ENCODE measurements at regions not wholly inside any gene's neighbourhood (a gene's known extent, or its start where the extent isn't known, plus 50 kb on each side); places are given as distances from the start of the nearest gene placed in this dataset.
"Not testable (repeated sequence)": the region's sequence is repeated elsewhere in the genome, so short reads cannot be mapped to it uniquely, and the experiment has no call there.

DNA sequence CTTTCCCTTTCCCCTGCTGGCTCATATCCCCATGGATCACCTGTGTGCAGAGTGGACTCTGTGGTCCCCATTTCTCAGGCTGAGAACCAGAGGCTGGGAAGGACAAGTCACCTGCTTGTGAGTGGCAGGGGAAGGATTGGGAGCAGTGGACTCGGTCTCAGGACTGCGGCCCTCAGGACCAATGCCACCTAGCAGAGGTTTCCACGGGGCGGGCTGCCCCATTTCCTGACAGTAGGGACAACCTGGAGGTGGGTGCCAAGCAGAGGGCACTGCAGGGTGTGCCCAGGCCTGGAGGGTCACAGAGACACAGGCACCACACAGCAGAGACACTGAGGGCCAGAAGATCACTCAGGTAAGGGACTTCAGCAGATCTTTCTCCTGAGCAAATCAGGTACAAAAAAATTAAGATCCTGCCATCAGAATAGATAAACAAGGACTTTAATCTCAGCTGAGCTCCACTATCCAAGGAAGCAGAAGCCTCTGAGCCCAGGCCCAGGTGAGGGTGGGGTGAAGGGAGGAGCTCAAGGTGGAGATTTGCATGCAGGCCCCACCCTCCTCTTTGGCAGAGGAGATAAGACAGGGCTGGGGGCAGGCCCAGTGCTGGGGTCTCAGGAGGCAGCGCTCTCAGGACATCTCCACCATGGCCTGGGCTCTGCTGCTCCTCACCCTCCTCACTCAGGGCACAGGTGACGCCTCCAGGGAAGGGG lies 113.8 kb downstream of the GGTLC2 start:
- not testable (repeated sequence) for TF ChIP-seq POLR2AphosphoS5 (IDR thresholded peaks at IDR 0.05; ENCODE audit: low read depth, low read length); ZSCAN20 (CRISPR knock-in tag; IDR thresholded peaks at IDR 0.05; ENCODE audit: borderline replicate concordance); POLR2A (IDR thresholded peaks at IDR 0.05; ENCODE audit: insufficient read depth in 1 of 2, low read depth in 2 of 2, low read length in 2 of 2); ZNF543 (CRISPR knock-in tag; IDR thresholded peaks at IDR 0.05); MAFK (conservative IDR thresholded peaks at IDR 0.05 in 1 of 2, IDR thresholded peaks at IDR 0.05 in 1 of 2; ENCODE audit: low read length in 2 of 2); ZNF7 (CRISPR knock-in tag; IDR thresholded peaks at IDR 0.05); ZFP37 (CRISPR knock-in tag; IDR thresholded peaks at IDR 0.05; ENCODE audit: borderline replicate concordance)
- TF ChIP-seq, protein P1, sequence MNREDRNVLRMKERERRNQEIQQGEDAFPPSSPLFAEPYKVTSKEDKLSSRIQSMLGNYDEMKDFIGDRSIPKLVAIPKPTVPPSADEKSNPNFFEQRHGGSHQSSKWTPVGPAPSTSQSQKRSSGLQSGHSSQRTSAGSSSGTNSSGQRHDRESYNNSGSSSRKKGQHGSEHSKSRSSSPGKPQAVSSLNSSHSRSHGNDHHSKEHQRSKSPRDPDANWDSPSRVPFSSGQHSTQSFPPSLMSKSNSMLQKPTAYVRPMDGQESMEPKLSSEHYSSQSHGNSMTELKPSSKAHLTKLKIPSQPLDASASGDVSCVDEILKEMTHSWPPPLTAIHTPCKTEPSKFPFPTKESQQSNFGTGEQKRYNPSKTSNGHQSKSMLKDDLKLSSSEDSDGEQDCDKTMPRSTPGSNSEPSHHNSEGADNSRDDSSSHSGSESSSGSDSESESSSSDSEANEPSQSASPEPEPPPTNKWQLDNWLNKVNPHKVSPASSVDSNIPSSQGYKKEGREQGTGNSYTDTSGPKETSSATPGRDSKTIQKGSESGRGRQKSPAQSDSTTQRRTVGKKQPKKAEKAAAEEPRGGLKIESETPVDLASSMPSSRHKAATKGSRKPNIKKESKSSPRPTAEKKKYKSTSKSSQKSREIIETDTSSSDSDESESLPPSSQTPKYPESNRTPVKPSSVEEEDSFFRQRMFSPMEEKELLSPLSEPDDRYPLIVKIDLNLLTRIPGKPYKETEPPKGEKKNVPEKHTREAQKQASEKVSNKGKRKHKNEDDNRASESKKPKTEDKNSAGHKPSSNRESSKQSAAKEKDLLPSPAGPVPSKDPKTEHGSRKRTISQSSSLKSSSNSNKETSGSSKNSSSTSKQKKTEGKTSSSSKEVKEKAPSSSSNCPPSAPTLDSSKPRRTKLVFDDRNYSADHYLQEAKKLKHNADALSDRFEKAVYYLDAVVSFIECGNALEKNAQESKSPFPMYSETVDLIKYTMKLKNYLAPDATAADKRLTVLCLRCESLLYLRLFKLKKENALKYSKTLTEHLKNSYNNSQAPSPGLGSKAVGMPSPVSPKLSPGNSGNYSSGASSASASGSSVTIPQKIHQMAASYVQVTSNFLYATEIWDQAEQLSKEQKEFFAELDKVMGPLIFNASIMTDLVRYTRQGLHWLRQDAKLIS (CRISPR knock-in tag; IDR thresholded peaks at IDR 0.05), result not testable (repeated sequence)
- TF ChIP-seq, protein P2, sequence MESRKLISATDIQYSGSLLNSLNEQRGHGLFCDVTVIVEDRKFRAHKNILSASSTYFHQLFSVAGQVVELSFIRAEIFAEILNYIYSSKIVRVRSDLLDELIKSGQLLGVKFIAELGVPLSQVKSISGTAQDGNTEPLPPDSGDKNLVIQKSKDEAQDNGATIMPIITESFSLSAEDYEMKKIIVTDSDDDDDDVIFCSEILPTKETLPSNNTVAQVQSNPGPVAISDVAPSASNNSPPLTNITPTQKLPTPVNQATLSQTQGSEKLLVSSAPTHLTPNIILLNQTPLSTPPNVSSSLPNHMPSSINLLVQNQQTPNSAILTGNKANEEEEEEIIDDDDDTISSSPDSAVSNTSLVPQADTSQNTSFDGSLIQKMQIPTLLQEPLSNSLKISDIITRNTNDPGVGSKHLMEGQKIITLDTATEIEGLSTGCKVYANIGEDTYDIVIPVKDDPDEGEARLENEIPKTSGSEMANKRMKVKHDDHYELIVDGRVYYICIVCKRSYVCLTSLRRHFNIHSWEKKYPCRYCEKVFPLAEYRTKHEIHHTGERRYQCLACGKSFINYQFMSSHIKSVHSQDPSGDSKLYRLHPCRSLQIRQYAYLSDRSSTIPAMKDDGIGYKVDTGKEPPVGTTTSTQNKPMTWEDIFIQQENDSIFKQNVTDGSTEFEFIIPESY (CRISPR knock-in tag; IDR thresholded peaks at IDR 0.05), result not testable (repeated sequence)
- TF ChIP-seq, protein P3, sequence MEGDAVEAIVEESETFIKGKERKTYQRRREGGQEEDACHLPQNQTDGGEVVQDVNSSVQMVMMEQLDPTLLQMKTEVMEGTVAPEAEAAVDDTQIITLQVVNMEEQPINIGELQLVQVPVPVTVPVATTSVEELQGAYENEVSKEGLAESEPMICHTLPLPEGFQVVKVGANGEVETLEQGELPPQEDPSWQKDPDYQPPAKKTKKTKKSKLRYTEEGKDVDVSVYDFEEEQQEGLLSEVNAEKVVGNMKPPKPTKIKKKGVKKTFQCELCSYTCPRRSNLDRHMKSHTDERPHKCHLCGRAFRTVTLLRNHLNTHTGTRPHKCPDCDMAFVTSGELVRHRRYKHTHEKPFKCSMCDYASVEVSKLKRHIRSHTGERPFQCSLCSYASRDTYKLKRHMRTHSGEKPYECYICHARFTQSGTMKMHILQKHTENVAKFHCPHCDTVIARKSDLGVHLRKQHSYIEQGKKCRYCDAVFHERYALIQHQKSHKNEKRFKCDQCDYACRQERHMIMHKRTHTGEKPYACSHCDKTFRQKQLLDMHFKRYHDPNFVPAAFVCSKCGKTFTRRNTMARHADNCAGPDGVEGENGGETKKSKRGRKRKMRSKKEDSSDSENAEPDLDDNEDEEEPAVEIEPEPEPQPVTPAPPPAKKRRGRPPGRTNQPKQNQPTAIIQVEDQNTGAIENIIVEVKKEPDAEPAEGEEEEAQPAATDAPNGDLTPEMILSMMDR (CRISPR knock-in tag; IDR thresholded peaks at IDR 0.05), result not testable (repeated sequence)
- TF ChIP-seq, protein P4, sequence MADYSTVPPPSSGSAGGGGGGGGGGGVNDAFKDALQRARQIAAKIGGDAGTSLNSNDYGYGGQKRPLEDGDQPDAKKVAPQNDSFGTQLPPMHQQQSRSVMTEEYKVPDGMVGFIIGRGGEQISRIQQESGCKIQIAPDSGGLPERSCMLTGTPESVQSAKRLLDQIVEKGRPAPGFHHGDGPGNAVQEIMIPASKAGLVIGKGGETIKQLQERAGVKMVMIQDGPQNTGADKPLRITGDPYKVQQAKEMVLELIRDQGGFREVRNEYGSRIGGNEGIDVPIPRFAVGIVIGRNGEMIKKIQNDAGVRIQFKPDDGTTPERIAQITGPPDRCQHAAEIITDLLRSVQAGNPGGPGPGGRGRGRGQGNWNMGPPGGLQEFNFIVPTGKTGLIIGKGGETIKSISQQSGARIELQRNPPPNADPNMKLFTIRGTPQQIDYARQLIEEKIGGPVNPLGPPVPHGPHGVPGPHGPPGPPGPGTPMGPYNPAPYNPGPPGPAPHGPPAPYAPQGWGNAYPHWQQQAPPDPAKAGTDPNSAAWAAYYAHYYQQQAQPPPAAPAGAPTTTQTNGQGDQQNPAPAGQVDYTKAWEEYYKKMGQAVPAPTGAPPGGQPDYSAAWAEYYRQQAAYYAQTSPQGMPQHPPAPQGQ (CRISPR knock-in tag; IDR thresholded peaks at IDR 0.05; ENCODE audit: borderline replicate concordance), result not testable (repeated sequence)

Data from HepG2 (cell line).